OCI-LY3 (cell line): ENCODE measurements at regions not wholly inside any gene's neighbourhood (a gene's known extent, or its start where the extent isn't known, plus 50 kb on each side); places are given as distances from the start of the nearest gene placed in this dataset.

ENCODE experiments used
- H2AFZ ChIP-seq: fragments of 200-600, 300-600 bp; shearing (Covaris generic); 2 replicates; pipeline ENCODE4 v1.6.0; 2014; ENCODE audit warnings: antibody characterized with exemption, low read depth, low read length
- H3K27ac ChIP-seq: fragments of 200-600, 300-600 bp; sonication (generic); 2 replicates; pipeline ENCODE4 v1.5.1; 2014; ENCODE audit warnings: mild to moderate bottlenecking, low read length, moderate library complexity, mixed read lengths
- H3K27me3 ChIP-seq: fragments of 200-600, 300-600 bp; sonication (generic); 2 replicates; pipeline ENCODE4 v1.6.1; 2014; ENCODE audit warnings: low read depth, low read length, mixed read lengths
- H3K36me3 ChIP-seq: fragments of 200-600, 300-600 bp; sonication (generic); replicated peaks from 2 replicates; pipeline ENCODE3; 2014; ENCODE audit warnings: low read depth, low read length, mixed read lengths
- H3K4me1 ChIP-seq: fragments of 300-600, 200-600 bp; sonication (generic); 2 replicates; pipeline ENCODE4 v1.6.1; 2014; ENCODE audit warnings: low read length, mixed read lengths
- H3K4me2 ChIP-seq: fragments of 200-600, 300-600 bp; sonication (generic); 2 replicates; pipeline ENCODE4 v1.6.1; 2014; ENCODE audit warnings: low read length, mixed read lengths
- H3K4me3 ChIP-seq: fragments of 300-600, 200-600 bp; sonication (generic); 2 replicates; pipeline ENCODE4 v1.5.1; 2014; ENCODE audit warnings: antibody characterized with exemption, mild to moderate bottlenecking, low read length, moderate library complexity
- H3K79me2 ChIP-seq: fragments of 300-600, 200-600 bp; shearing (Covaris generic); 2 replicates; pipeline ENCODE4 v1.6.1; 2014; ENCODE audit warnings: mild to moderate bottlenecking, low read length, mixed read lengths
- H3K9ac ChIP-seq: fragments of 300-600, 200-600 bp; shearing (Covaris generic); 2 replicates; pipeline ENCODE4 v1.6.0; 2014; ENCODE audit warnings: mild to moderate bottlenecking, low read length, moderate library complexity
- H3K9me3 ChIP-seq: fragments of 200-600, 300-600 bp; shearing (Covaris generic); 2 replicates; pipeline ENCODE4 v1.6.1; 2014; ENCODE audit warnings: low read length, mixed read lengths; ENCODE audit not compliant: insufficient read depth
- H4K20me1 ChIP-seq: fragments of 200-600, 300-600 bp; sonication (generic); 2 replicates; pipeline ENCODE4 v1.6.1; 2016; ENCODE audit warnings: low read length, mixed read lengths; ENCODE audit not compliant: insufficient read depth
- EZH2phosphoT487 ChIP-seq: fragments of 200-600 bp; shearing (Covaris generic); IDR thresholded peaks from 2 replicates; pipeline ENCODE4 v1.6.1; 2018; ENCODE audit warnings: antibody characterized with exemption, mixed run types, low read depth
- TF ChIP-seq, protein P1 (sequence below): fragments of 200-600, 300-600 bp; sonication (generic); IDR thresholded peaks from 2 replicates; pipeline ENCODE4 v1.5.1; 2014; ENCODE audit warnings: antibody characterized with exemption, low read length, low read depth

DNA sequence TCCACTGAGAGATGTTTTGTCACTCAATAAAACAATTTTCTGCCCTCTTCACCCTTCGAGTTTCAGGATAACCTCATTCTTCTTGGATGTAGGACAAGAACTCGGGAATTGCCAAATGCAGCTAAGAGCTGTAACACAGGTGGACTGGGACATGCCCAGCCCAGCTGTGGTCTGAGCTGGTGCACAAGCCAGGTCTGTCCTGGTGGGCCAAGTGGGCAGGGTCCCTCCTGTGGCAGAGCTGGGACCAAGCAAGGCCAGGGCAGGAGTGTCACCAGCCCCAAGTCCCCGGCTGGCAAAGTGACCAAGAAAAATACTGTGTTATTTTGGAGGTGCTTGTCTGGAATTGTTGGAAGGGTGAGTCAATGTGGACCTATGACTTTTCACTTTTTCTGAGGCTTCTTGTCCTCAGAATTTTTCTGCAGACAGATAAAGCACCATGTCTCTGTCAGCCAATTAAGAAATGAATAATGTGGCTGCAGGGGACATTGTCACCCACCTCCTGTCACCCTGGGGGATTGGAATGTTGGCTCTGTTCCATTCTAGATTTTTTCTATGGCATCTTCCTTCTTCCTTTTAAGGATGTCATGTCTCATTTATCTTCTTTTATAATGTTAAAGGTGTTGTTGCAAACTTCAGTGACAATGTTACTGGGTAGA, 645.2 kb upstream of the EPHA6 start:
- Histone ChIP-seq H3K9me3 (no peaks in the 10 kb centered on the region), H3K4me2 (no peak overlapping the region), H3K27me3 (no peaks in the 10 kb centered on the region), H3K9ac (no peak overlapping the region), H4K20me1 (no peaks in the 10 kb centered on the region), H2AFZ (no peak overlapping the region), H3K79me2 (no peaks in the 10 kb centered on the region), H3K4me3 (no peak overlapping the region), H3K36me3 (no peaks in the 10 kb centered on the region), H3K4me1 (no peaks in the 10 kb centered on the region), H3K27ac (no peak overlapping the region)
- TF ChIP-seq EZH2phosphoT487: no peak
- TF ChIP-seq, protein P1, sequence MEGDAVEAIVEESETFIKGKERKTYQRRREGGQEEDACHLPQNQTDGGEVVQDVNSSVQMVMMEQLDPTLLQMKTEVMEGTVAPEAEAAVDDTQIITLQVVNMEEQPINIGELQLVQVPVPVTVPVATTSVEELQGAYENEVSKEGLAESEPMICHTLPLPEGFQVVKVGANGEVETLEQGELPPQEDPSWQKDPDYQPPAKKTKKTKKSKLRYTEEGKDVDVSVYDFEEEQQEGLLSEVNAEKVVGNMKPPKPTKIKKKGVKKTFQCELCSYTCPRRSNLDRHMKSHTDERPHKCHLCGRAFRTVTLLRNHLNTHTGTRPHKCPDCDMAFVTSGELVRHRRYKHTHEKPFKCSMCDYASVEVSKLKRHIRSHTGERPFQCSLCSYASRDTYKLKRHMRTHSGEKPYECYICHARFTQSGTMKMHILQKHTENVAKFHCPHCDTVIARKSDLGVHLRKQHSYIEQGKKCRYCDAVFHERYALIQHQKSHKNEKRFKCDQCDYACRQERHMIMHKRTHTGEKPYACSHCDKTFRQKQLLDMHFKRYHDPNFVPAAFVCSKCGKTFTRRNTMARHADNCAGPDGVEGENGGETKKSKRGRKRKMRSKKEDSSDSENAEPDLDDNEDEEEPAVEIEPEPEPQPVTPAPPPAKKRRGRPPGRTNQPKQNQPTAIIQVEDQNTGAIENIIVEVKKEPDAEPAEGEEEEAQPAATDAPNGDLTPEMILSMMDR: no peak

DNA sequence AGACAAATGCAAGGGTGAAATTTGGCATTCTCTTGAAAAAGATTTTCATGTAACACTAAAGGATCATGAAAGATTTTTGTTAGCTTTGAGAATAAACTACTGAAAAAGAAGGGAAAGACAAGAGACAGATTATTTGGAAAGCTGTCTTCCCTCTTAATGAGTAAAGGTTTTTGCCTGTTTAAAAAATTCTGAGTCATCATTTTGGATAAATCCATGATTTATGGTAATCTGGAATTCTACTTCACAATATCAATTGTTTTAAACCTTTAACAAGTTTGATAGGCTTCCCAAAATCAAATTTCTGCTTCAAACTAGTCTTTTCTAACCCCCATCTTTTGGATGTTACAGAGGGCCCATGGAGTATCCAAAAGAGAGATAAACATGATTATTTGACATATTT, 641.5 kb upstream of the EPHA6 start:
- Histone ChIP-seq H3K9ac (no peak overlapping the region), H3K79me2 (no peaks in the 10 kb centered on the region), H4K20me1 (no peaks in the 10 kb centered on the region), H3K27ac (no peak overlapping the region), H3K4me2 (no peak overlapping the region), H3K27me3 (no peaks in the 10 kb centered on the region), H3K36me3 (no peaks in the 10 kb centered on the region), H3K4me3 (no peak overlapping the region), H2AFZ (no peak overlapping the region), H3K9me3 (no peaks in the 10 kb centered on the region), H3K4me1 (no peaks in the 10 kb centered on the region)
- no peak for TF ChIP-seq EZH2phosphoT487
- TF ChIP-seq, protein P1: no peak

DNA sequence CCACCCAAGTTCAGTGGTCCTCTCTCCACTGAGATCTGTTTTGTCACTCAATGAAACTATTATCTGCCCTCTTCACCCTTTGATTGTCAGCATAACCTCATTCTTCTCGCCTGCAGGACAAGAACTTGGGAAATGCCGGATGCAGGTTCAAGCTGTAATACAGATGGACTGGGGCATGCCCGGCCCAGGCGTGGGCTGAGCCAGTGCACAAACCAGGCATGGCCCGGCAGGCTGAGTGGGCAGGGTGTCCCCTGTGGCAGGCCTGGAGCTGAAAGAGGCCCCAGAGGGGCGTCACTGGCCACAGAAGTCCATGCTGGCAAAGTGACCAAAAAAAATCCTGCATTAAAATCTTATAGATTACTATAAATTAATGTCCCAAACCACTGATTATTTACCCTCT, 638.9 kb upstream of the EPHA6 start:
- no peaks in the 10 kb centered on the region for H4K20me1 ChIP-seq
- H2AFZ ChIP-seq: no peak overlapping the region
- H3K4me2 ChIP-seq: no peak overlapping the region
- no peak overlapping the region for H3K27ac ChIP-seq
- no peaks in the 10 kb centered on the region for H3K79me2 ChIP-seq
- H3K4me3 ChIP-seq: no peak overlapping the region
- no peaks in the 10 kb centered on the region for H3K9me3 ChIP-seq
- TF ChIP-seq, protein P1: no peak
- no peak for TF ChIP-seq EZH2phosphoT487
- no peaks in the 10 kb centered on the region for H3K27me3 ChIP-seq
- no peaks in the 10 kb centered on the region for H3K4me1 ChIP-seq
- H3K9ac ChIP-seq: no peak overlapping the region
- no peaks in the 10 kb centered on the region for H3K36me3 ChIP-seq

DNA sequence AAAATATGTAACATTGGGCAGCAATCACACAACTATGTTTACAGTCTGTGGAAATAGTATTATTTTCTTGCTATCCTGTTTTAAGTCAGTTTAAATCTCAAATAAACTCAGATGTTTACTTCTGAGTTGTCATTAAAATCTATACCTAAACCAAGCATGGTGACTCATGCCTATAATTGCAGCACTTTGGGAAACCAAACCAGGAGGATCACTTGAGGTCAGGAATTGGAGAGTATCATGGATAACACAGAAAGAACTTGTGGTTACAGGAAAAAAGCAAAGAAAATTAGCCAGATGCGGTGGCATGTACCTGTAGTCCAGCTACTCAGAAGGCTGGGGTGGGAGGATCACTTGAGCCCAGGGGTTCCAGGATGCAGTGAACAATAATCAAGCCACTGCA, 631.6 kb upstream of the EPHA6 start:
- Histone ChIP-seq H3K4me2 (no peak overlapping the region), H2AFZ (no peak overlapping the region), H3K9ac (no peak overlapping the region), H3K4me3 (no peak overlapping the region), H4K20me1 (no peaks in the 10 kb centered on the region), H3K4me1 (no peaks in the 10 kb centered on the region), H3K27ac (no peak overlapping the region), H3K9me3 (no peaks in the 10 kb centered on the region), H3K36me3 (no peaks in the 10 kb centered on the region), H3K79me2 (no peaks in the 10 kb centered on the region), H3K27me3 (no peaks in the 10 kb centered on the region)
- no peak for TF ChIP-seq EZH2phosphoT487
- TF ChIP-seq, protein P1: no peak
